Naive thymus-derived CD8-positive, alpha-beta T cell (primary cell): ENCODE measurements at regions not wholly inside any gene's neighbourhood (a gene's known extent, or its start where the extent isn't known, plus 50 kb on each side); places are given as distances from the start of the nearest gene placed in this dataset.
A peak's percentile ranks its signal among the peaks of the same experiment; 100 is the strongest.

ENCODE experiments used
- ATAC-seq, 2 donors: fragments of 150-1000 bp; cut with Tn5 transposase in 1 of 2; sonication (Bioruptor Pico), chemical (Tn5 transposase) in 1 of 2; 1 replicate in 1 of 2; 2 replicates in 1 of 2; pipeline ENCODE4 v1.10.0; 2021; ENCODE audit warnings: mild to moderate bottlenecking in 2 of 2, moderate library complexity in 2 of 2
- POLR2A ChIA-PET: fragments of 350-600 bp; sonication (Branson Sonifier 250); formaldehyde crosslinking; loops from one replicate; lab custom pipeline; 2021; ENCODE audit warnings: antibody characterized with exemption; lab: Charles Lee
- DNase-seq, 10 donors: peaks; one replicate each; pipeline versions ENCODE4 v3.0.0 to v3.0.0-alpha.2; 2020 to 2022
- H3K27ac Mint-ChIP-seq, 10 donors: one replicate each; pipeline ENCODE4 v1.8.0; 2020 to 2022; ENCODE audit warnings: mild to moderate bottlenecking in 10 of 10, mixed read lengths in 10 of 10, moderate library complexity in 4 of 10, inconsistent platforms in 1 of 10
- H3K27me3 Mint-ChIP-seq, 5 donors: one replicate each; pipeline ENCODE4 v1.8.0; 2021 to 2022; ENCODE audit warnings: mixed read lengths in 5 of 5
- H3K36me3 Mint-ChIP-seq, 3 donors: one replicate each; pipeline ENCODE4 v1.8.0; 2020 to 2022; ENCODE audit warnings: mixed read lengths in 3 of 3, mild to moderate bottlenecking in 2 of 3, inconsistent platforms in 1 of 3
- H3K4me1 Mint-ChIP-seq, 4 donors: one replicate each; pipeline ENCODE4 v1.8.0; 2021 to 2022; ENCODE audit warnings: mixed read lengths in 4 of 4
- H3K4me3 Mint-ChIP-seq, 10 donors: one replicate each; pipeline ENCODE4 v1.8.0; 2020 to 2022; ENCODE audit warnings: mild to moderate bottlenecking in 10 of 10, mixed read lengths in 10 of 10, moderate library complexity in 6 of 10, inconsistent platforms in 1 of 10
- H3K9me3 Mint-ChIP-seq, 9 donors: one replicate each; pipeline ENCODE4 v1.8.0; 2020 to 2022; ENCODE audit warnings: mixed read lengths in 9 of 9, mild to moderate bottlenecking in 3 of 9, inconsistent platforms in 1 of 9, moderate library complexity in 1 of 9

DNA sequence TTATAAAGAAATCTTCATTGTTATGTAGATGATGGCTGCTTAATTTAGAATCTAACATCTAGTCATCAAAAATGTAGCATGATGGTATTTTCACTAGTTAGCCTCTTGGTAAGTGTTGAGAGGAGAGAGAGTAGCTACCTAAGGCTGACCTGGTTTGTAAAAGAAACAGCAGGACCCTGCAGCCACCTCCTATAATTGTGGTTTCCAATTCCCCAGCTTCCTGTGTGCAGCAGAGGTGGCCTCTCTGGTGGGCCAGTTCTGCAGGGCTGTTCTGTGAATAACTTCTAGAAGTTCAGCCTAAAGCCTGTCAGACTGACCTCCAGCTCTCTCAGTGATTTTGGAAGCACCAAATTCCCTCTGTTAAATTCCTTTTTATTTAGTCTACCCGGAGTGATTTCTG lies 246.4 kb upstream of the LRRC7 start:
- Mint-ChIP-seq H3K9me3 (peaks cover 0 to 13% (median 0%) of the 10 kb centered on the region in 9 donors), H3K36me3 (no peaks in the 10 kb centered on the region), H3K4me3 (no peak overlapping the region), H3K27ac (no peak overlapping the region), H3K4me1 (peaks cover 0 to 5% (median 2%) of the 10 kb centered on the region in 4 donors), H3K27me3 (peaks cover 0 to 2% (median 0%) of the 10 kb centered on the region in 5 donors)
- POLR2A ChIA-PET = no interaction called here
- no peak for DNase-seq
- no peak for ATAC-seq

DNA sequence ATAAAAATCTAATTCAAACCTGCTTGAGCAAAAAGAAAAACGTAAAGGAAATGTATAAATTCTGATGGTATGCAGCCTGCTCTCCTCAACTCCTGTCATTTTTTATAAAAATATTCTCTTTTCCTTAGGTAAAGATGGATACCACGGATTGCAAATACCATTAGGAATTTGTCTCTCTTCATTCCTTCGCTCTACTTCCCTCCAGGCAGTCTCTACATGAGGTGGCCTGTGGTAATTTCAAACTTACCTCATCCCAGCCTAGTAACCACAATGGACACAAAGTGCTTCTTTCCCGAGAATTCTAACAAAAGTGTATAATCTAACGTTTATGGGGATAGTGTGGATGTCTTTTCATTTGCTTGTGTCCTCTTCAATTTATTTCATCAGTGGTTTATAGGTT lies 239.5 kb upstream of the LRRC7 start:
- H3K27ac Mint-ChIP-seq = no peak overlapping the region

DNA sequence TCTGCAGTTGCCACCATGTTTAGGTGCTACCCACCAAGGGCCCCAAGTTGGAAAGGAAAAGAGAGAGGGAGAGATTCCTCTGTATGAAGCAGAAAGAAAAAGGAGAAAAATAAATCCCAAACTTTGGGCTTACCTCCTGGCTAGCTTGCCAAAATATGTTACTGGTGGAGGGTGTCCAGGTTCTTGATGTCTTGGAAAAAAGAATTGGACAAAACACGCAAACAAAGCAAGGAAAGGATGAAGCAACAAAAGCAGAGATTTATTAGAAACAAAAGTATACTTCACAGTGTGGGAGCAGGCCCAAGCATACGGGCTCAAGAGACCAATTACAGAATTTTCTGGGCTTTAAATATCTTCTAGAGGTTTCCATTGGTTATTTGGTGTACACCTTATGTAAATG lies 204.5 kb upstream of the LRRC7 start:
- Mint-ChIP-seq H3K36me3 (no peaks in the 10 kb centered on the region), H3K4me3 (no peak overlapping the region), H3K27ac (no peak overlapping the region), H3K9me3 (peaks cover 0 to 13% (median 0%) of the 10 kb centered on the region in 9 donors), H3K4me1 (no peaks in the 10 kb centered on the region), H3K27me3 (no peaks in the 10 kb centered on the region)
- no peak for ATAC-seq
- POLR2A ChIA-PET = no interaction called here
- DNase-seq = no peak

More for the DNA sequence above, 239.5 kb upstream of the LRRC7 start:
- Mint-ChIP-seq H3K27me3 (no peaks in the 10 kb centered on the region), H3K4me1 (no peaks in the 10 kb centered on the region), H3K36me3 (no peaks in the 10 kb centered on the region), H3K9me3 (peaks cover 5 to 16% (median 13%) of the 10 kb centered on the region in 9 donors), H3K4me3 (no peak overlapping the region)
- no peak for ATAC-seq
- POLR2A ChIA-PET = no interaction called here
- DNase-seq = no peak

DNA sequence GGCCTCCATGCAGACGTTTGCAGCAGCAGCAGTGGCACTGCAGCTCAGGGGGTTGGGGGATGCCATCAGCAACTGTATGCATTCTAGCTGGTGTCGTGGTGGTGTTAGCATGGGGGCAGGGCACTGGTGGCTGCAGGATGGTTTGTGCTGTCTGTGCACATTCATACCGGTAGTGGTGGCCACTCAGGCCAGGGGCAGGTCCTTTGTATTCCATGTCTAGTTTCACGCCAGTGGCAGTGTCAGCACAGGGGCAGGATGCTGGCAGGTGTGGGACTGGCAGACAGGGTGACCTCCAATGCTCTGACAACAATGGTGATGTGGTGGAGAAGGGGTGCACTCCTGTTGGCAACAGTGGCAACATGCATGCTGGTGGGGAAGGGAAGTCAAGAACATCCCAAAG lies 194.2 kb upstream of the LRRC7 start:
- peaks cover 0 to 7% (median 3%) of the 10 kb centered on the region in 9 donors for H3K9me3 Mint-ChIP-seq

DNA sequence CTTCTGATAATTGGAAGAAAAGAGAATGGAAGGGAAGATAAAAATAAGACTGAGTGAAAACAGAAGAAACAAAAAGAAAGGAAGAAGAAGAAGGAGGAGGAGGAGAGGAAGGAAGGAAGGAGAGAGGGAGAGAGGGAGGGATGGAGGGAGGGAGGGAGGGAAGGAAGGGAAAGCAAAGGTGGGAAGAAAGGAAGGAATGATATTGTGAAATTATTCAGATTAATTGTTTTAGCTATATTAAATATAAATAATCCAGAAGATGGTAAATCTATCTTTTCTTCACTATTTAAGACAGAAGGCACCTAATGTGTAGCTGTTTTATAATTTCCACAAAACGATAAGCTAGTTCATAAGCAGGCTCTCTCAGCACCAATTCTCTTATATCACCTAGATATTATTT lies 191.3 kb upstream of the LRRC7 start:
- ATAC-seq = no peak
- no peak for DNase-seq
- Mint-ChIP-seq H3K27me3 (no peaks in the 10 kb centered on the region), H3K9me3 (peaks cover 0 to 8% (median 3%) of the 10 kb centered on the region in 9 donors), H3K4me1 (no peaks in the 10 kb centered on the region), H3K27ac (no peak overlapping the region), H3K36me3 (no peaks in the 10 kb centered on the region), H3K4me3 (no peak overlapping the region)
- POLR2A ChIA-PET = no interaction called here

More for the DNA sequence above, 194.2 kb upstream of the LRRC7 start:
- peak in 1 of 10 donors; percentile 50 for DNase-seq
- no peaks in the 10 kb centered on the region for H3K27me3 Mint-ChIP-seq
- H3K36me3 Mint-ChIP-seq = no peaks in the 10 kb centered on the region
- no peaks in the 10 kb centered on the region for H3K4me1 Mint-ChIP-seq
- no peak overlapping the region for H3K27ac Mint-ChIP-seq
- POLR2A ChIA-PET = no interaction called here
- ATAC-seq = no peak
- no peak overlapping the region for H3K4me3 Mint-ChIP-seq

DNA sequence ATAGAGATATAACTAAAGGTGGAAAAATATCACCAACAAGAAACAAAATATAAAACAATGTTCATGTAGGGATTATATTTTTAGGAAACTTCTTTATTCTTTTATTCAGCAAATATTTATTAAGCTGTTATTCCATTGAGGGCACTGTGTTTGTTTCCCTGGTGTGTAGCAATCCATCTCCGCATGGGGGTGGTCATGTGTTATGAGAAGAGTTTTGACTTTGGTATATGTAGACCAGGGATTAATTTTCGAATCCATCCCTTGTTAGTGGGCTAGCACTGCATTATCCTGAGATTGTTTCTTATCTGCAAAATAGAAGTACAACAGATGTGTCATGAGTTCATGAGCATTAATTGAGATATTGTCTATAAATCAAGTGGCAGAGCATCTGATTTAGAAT lies 190.2 kb upstream of the LRRC7 start:
- H3K9me3 Mint-ChIP-seq = peaks cover 0 to 10% (median 8%) of the 10 kb centered on the region in 9 donors
- H3K27ac Mint-ChIP-seq = no peak overlapping the region
- DNase-seq (no peak), ATAC-seq (no peak)
- POLR2A ChIA-PET = no interaction called here
- no peak overlapping the region for H3K4me3 Mint-ChIP-seq
- no peaks in the 10 kb centered on the region for H3K36me3 Mint-ChIP-seq
- H3K4me1 Mint-ChIP-seq = no peaks in the 10 kb centered on the region
- no peaks in the 10 kb centered on the region for H3K27me3 Mint-ChIP-seq

DNA sequence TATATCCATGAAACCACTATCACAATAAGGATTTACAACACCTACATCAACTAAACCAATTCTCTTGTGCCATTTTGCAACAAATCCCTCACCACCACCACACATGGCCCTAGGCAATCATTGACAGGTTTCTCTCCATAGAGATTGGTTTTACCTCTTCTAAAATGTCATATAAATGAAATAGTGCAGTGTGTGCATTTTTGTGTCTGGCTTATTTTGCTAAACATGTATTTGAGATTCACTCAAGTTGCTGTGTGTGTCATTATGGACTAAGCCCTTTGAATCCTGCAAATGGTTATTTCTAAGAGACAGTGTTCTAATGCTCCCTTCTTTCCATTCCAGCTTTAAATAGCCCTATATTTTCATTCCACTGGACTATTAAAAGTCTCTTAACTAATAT lies 179.7 kb upstream of the LRRC7 start:
- Mint-ChIP-seq H3K27me3 (no peaks in the 10 kb centered on the region), H3K36me3 (no peaks in the 10 kb centered on the region), H3K4me1 (no peaks in the 10 kb centered on the region), H3K27ac (no peak overlapping the region), H3K4me3 (no peak overlapping the region), H3K9me3 (peaks cover 0 to 27% (median 8%) of the 10 kb centered on the region in 9 donors)
- ATAC-seq = no peak
- no peak for DNase-seq
- POLR2A ChIA-PET = no interaction called here

DNA sequence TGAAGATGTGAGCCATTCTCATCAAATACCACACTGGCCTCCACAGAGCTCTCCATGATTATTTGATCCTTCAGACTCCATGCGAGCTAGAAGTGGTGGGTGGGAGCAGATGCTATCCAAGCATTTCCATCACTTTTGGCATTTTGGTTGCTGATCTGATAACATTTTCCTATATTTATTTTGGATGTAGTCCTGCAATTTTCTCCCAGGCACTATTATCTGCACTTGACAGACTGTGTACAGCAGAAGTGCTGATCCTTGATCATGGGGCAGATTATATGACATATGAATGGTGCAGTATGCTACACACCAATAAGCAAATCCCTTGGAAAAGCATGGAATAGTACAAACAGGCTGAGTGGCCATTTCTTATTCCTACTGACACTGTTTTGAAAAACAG lies 167.6 kb upstream of the LRRC7 start:
- H3K4me1 Mint-ChIP-seq = no peaks in the 10 kb centered on the region

DNA sequence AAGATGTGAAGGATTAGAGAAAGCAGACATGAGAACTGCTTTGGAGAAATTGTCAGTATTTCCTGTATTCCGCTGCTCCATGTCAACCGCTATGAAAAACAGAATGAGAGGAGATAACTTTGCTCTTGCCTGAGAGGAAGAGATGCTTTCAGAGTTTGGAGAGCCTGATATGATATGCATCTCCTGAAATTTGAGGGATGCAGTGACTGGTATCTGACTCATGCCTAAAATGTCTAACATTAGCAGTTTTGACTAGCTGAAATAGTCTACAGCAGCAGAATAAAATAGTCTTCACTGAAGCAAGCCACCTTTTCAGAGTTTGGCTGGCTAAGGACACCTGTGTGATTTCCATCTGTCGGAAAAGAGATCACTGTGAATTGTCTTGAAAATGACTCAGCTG lies 165.8 kb upstream of the LRRC7 start:
- Mint-ChIP-seq H3K4me3 (no peak overlapping the region), H3K27ac (no peak overlapping the region), H3K4me1 (no peaks in the 10 kb centered on the region), H3K36me3 (no peaks in the 10 kb centered on the region), H3K27me3 (no peaks in the 10 kb centered on the region), H3K9me3 (peaks cover 0 to 11% (median 0%) of the 10 kb centered on the region in 9 donors)
- ATAC-seq (no peak), DNase-seq (no peak)
- POLR2A ChIA-PET = no interaction called here

More for the DNA sequence above, 167.6 kb upstream of the LRRC7 start:
- no peak for DNase-seq
- Mint-ChIP-seq H3K27me3 (no peaks in the 10 kb centered on the region), H3K27ac (no peak overlapping the region), H3K36me3 (no peaks in the 10 kb centered on the region), H3K4me3 (no peak overlapping the region), H3K9me3 (peaks cover 0 to 11% (median 1%) of the 10 kb centered on the region in 9 donors)
- ATAC-seq = no peak
- POLR2A ChIA-PET = no interaction called here

DNA sequence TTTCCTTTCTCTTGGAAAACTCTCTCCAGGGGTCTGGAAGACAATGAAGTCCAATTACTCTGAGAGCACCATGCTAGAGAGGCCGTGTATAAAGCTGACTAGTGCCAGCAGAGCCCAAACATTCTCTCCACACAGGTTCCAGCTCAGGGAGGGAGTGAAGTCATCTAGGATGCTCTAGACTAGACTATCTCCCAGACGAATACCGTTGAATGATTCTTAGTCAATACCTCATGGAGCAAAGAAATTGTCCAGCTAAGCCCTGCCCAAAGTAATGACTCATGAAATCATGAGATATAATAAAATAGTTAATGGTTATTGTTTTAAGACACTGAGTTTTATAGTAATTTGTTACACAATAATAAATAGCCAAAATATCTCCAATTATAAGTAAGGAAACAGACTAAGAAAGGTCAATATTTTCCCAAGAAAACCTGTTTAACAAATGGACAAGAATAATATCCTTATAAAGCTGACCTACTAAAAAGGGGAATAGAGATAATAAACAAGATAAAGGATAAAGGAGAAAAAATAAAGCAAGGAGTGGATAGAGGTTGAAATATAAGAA lies 163.9 kb upstream of the LRRC7 start:
- peaks cover 0 to 11% (median 0%) of the 10 kb centered on the region in 9 donors for H3K9me3 Mint-ChIP-seq
- DNase-seq = no peak

DNA sequence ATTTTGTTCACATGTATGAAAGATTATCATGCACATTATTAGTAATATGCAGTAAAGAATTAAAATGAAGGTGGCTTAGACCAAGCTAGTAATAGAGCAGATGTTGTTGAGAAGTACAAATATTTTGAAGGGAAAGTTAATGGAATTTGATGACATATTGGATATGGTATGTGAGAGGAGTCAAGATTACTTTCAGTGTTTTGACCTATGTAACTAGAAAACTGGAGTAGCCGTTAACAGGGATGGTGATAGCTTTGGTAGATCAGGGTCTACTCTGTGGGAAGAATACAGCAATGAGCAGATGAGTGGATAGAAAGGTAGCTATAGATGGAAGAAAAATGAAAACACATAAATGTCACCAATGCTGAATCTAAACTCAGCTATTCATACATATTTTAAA lies 163.2 kb upstream of the LRRC7 start:
- no peak overlapping the region for H3K27ac Mint-ChIP-seq
- H3K9me3 Mint-ChIP-seq = peaks cover 0 to 11% (median 0%) of the 10 kb centered on the region in 9 donors
- H3K4me3 Mint-ChIP-seq = no peak overlapping the region
- no peaks in the 10 kb centered on the region for H3K36me3 Mint-ChIP-seq
- POLR2A ChIA-PET = no interaction called here
- ATAC-seq = no peak
- no peak for DNase-seq
- no peaks in the 10 kb centered on the region for H3K4me1 Mint-ChIP-seq
- H3K27me3 Mint-ChIP-seq = no peaks in the 10 kb centered on the region

More for the DNA sequence above, 163.9 kb upstream of the LRRC7 start:
- POLR2A ChIA-PET = no interaction called here
- Mint-ChIP-seq H3K4me1 (no peaks in the 10 kb centered on the region), H3K27ac (no peak overlapping the region), H3K27me3 (no peaks in the 10 kb centered on the region), H3K4me3 (no peak overlapping the region), H3K36me3 (no peaks in the 10 kb centered on the region)
- ATAC-seq = no peak

DNA sequence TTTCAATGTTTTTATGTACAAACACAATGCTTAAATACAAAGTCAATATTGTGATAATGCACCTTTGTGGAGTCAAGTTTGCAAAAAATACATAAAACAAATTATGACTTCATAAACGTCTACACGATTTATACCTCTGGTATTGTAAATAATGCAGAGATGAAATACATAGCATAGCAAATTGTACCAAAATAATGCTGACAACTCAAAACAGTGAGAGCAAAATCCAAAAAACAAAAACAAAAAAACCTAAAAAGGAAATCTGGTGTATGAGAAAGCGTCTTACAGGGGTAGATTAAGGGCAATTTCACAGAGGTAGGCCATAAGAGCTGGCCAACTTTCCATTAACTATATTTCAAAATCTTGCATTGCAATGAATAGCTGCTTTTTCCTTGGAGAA lies 161.5 kb upstream of the LRRC7 start:
- H3K9me3 Mint-ChIP-seq = peaks cover 0 to 11% (median 0%) of the 10 kb centered on the region in 9 donors
- H3K4me1 Mint-ChIP-seq = no peaks in the 10 kb centered on the region
- no peak overlapping the region for H3K27ac Mint-ChIP-seq
- ATAC-seq (no peak), DNase-seq (no peak)
- no peaks in the 10 kb centered on the region for H3K36me3 Mint-ChIP-seq
- POLR2A ChIA-PET = no interaction called here
- H3K27me3 Mint-ChIP-seq = no peaks in the 10 kb centered on the region
- no peak overlapping the region for H3K4me3 Mint-ChIP-seq

DNA sequence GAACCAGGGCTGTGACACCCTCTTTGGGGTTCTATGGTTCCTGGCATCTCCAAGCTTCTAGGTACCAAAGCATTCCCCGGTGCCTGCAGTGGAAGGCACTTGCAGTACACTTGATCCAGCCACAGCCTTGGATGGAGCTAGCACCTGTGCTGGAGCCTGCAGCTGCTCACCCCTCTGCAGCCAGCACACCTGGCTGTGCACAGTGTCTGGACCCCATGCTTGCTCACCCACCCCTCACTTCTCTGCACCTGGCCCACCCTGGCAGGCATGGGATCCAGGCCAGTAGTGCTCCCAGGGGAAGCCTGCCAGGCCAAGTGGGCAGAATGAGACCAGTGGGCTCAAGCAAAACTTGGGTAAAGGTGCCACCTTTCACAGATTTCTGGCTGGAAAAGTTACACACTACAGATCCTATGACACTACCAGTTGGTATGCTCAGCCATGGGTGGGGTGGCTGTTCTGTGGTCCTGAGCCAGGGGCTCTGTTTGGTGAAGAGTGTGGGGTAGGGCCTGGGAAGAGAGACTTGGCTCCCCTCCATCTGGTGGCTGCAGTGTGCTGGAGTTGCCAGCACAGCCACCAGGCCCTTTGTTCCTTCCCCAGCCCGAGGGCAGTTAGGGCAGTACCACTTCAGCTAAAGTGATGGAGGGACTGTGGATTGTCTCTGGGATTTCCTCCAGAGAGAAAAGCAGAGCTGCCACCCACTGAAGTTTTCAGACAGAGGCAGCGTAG lies 157.8 kb upstream of the LRRC7 start:
- no peak for DNase-seq
- H3K4me1 Mint-ChIP-seq = no peaks in the 10 kb centered on the region
- no peaks in the 10 kb centered on the region for H3K27me3 Mint-ChIP-seq
- H3K9me3 Mint-ChIP-seq = peaks cover 0 to 20% (median 0%) of the 10 kb centered on the region in 9 donors
- no peaks in the 10 kb centered on the region for H3K36me3 Mint-ChIP-seq
- H3K27ac Mint-ChIP-seq = no peak overlapping the region
- POLR2A ChIA-PET = no interaction called here
- no peak overlapping the region for H3K4me3 Mint-ChIP-seq
- no peak for ATAC-seq

DNA sequence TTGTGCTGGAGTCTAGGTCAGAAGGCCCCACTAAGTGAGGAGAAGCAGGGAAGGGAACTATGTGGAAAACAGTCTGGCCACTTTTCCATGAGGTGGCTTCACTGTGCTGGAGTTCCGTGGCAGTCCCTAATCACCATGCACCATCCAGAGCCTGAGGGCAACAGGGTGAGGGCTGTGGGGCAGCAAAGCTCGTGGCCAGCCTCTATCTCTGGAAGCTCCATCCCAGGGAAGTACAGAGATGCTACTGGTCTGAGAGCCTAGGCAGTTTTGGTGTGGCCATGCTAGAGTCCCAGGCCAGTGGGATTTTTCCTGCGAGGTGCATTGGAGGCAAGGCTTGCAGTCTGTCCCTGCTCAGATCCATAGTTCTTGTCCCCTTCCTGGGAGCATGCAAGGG lies 157.3 kb upstream of the LRRC7 start:
- no peaks in the 10 kb centered on the region for H3K27me3 Mint-ChIP-seq
- peaks cover 0 to 20% (median 0%) of the 10 kb centered on the region in 9 donors for H3K9me3 Mint-ChIP-seq
- no peak overlapping the region for H3K4me3 Mint-ChIP-seq
- POLR2A ChIA-PET = no interaction called here
- no peak overlapping the region for H3K27ac Mint-ChIP-seq
- H3K4me1 Mint-ChIP-seq = no peaks in the 10 kb centered on the region
- DNase-seq (no peak), ATAC-seq (no peak)
- no peaks in the 10 kb centered on the region for H3K36me3 Mint-ChIP-seq
